ENCODE measurements at regions not wholly inside any gene's neighbourhood (a gene's known extent, or its start where the extent isn't known, plus 50 kb on each side); places are given as distances from the start of the nearest gene placed in this dataset.

- no peak for TF ChIP-seq POLR2AphosphoS5 (IDR thresholded peaks at IDR 0.05)
- no peak for TF ChIP-seq CTCF (IDR thresholded peaks at IDR 0.05)
Observed at GRCh38 chr6:140768133-140768532, 1364.6 kb upstream of the GJE1 start.
